HG02938 (cell line): ENCODE measurements at regions not wholly inside any gene's neighbourhood (a gene's known extent, or its start where the extent isn't known, plus 50 kb on each side); places are given as distances from the start of the nearest gene placed in this dataset.

Source experiments
- ATAC-seq: cut with Tn5 transposase; IDR thresholded peaks from one replicate; pipeline ENCODE4 v1.9.1; 2021; ENCODE audit warnings: mild to moderate bottlenecking, moderate library complexity; ENCODE audit not compliant: unreplicated experiment

DNA sequence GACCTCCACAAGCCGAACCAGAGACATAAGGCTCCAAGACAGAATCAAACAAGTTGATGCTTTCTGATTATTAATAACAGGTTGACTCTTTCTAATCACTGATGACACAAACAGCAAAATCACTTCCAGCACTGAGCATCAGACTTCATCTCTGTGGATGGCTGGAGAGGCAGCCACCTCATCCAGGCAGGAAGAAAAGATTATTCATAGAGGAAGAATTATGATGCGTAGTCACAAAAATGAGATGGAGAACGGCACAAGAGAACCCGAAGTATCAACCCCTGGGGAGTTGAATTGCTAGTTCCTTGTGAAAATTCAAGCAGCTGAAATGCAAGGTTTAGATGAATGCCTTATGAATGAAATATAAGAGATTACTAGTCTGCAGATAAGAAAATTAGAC, 49.9 kb upstream of the LMCD1 start:
- no peak for ATAC-seq
